GM18517 (cell line): ENCODE measurements at regions not wholly inside any gene's neighbourhood (a gene's known extent, or its start where the extent isn't known, plus 50 kb on each side); places are given as distances from the start of the nearest gene placed in this dataset.
A peak's percentile ranks its signal among the peaks of the same experiment; 100 is the strongest.
"Not testable (repeated sequence)": the region's sequence is repeated elsewhere in the genome, so short reads cannot be mapped to it uniquely, and the experiment has no call there.

ENCODE experiments used
- ATAC-seq: cut with Tn5 transposase; IDR thresholded peaks from one replicate; pipeline ENCODE4 v1.9.1; 2021; ENCODE audit warnings: mild to moderate bottlenecking, moderate library complexity; ENCODE audit not compliant: unreplicated experiment

DNA sequence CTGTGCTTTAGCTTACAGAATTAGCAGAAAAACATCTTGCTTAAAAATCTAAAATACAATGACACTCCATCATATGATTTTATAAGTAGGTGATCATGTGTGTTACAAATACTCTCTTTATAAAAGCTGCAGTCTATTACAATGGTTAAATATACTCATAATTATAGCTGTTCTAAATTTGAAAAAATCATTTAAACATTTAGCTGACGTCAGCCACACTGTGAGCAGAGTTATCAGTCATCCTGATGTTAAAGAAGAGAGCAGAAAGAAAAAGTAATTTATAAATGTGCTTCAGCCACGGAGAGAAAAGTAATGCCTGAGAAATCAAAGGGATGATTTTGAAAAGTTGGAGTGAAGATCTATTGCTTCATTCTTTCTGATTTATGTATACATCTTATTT lies 1325.9 kb upstream of the B3GALT2 start:
- ATAC-seq: no peak

DNA sequence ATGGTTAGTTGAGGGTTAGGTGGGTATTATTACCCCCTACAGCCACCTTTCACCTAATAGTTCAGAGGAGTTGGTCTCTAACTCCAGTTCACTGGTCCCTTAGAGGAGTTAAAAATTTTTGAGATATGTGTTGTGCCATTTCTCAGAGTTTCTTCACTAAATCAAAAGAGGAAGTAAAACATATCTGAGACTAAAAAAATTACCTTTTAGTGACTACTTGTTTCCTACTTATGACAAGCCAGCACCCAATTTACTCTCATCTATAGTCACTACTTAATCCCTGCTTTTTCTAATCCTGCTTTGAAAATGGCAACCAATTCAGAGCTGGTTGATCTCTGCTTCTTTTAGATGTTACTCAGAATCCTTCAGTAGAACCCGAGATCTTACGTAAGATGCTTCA lies 1316.8 kb upstream of the B3GALT2 start:
- peak; percentile 78 for ATAC-seq

GRCh38 chr1:194495434-194495833 lies 1309.0 kb upstream of the B3GALT2 start:
- no peak for ATAC-seq

GRCh38 chr1:194487172-194487571 lies 1300.8 kb upstream of the B3GALT2 start:
- no peak for ATAC-seq

DNA sequence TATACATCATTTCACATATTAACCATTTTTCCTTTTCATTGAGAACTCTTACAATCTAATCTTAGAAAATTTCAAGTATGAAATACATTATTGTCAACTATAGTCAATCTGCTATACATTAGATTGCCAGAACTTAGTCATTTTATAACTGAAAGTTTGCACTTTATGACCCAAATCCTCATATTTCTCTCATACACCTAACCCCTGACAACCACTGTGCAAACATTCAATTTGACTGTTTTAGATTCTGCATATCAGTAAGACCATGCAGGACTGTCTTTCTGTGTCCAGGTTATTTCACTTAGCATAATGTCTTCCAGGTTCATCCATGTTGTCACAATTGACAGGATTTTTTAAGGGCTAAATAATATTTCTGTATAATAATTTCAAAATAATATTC lies 1299.0 kb upstream of the B3GALT2 start:
- no peak for ATAC-seq

GRCh38 chr1:194478731-194479130 lies 1292.3 kb upstream of the B3GALT2 start:
- no peak for ATAC-seq

DNA sequence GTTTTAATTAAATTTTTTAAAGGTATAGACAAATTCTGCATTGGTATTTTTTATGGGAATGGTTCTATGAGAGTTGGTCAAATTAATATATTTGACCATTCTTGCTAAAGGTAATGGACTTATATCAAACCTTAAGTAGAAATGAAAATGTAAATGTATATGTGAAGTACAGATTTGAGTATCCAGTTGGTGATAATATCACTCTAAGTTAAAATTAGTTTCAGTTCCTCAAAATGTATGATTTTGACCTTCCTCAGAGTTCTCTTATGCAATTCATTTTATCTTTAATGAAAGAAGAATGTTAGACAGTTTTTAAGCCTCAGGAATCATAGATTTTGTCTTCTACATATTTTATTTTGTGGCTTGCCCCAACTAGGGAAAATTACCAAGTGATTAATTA lies 1291.5 kb upstream of the B3GALT2 start:
- peak; percentile 97 for ATAC-seq

DNA sequence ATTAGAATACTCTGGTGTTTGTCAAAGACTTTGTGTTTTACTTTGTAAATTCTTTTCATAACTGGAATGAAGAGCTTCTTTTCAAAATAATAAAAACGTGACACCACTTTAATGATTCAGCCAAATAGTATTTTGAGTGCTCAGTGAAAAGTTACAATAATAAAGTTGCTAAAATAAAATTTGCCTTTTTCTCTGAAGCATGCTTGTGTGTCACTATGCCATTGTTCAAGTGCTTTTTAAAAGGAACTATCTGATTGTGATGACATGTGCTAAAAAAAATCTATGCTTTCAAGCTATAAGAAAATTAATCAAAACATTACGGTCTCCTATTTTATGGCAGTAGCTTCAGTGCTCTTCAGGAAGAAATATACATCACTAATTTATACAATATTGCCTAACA lies 1290.5 kb upstream of the B3GALT2 start:
- ATAC-seq: no peak

DNA sequence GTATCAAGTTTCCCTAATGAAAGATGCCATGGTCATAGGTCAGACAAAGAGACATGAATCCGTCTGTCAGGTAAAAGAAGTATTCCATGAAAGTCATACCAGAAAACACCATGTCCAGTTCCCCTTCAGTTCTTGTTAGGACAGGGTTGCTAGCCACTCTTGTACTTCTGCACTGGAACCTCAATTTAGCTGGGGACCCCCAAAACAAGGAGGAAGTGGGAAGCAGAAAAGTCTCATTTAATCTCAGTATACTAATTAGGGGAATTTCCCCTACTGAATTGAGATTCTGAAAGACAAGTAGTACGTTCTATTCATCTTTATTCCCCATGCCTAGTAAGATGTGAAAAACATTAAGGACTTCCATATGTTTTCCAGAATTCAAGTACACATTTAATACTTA lies 1289.9 kb upstream of the B3GALT2 start:
- no peak for ATAC-seq

DNA sequence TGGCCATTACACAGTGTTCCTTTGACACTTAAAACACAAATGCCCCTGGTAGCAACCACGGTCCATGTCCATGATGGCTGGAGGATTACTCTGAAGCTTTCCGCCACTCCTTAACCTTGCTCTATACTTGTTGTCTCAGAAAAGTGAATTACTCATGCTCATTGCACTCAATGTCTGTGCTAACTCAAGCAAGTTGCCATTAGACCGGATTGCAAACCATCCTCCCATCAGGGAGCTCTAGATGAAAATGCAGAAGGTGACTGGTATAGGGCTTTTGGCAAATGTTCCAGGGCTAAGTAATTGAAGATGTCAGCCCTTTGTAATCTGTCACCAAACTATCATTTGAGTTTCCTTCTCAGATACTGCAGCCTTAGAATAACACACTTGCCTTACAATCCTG lies 1288.3 kb upstream of the B3GALT2 start:
- no peak for ATAC-seq

- no peak for ATAC-seq
Measured at GRCh38 chr1:194473766-194474165, 1287.4 kb upstream of the B3GALT2 start.

DNA sequence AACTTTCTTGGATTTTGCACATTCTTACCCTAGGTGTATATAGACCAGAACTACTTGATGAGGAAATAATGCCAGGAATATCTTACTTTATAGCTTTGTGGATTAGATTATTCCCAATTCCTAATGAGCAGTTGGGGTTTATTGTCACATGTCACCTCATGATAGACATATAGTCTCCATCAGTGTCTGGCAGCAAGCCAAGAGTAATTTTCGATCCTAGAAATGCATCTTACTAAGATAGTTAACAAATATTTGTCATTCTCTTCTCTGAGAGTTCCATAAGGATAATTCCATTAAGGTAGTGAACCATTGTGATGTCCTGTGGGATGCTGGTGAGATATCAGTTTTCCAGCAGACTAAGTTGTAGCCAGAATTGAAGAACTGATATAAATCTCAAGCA lies 1282.9 kb upstream of the B3GALT2 start:
- no peak for ATAC-seq

DNA sequence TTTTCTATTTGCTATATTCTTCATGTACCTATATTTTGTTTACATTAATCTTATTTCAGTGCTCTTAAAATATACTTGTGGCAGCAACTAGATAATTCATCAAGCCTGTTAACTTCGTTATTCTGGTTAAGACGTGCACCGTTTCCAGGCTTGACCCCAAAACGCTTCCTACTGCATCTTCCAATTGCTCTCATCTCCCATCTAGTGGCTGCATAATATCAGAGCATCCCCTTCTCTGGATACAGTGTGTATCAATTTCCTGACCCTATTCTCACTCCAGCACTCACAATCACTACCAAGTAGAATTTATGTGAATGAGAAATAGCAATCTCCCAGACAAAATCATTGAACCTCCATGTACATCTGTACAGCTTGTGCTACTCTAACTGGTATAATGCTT lies 1280.3 kb upstream of the B3GALT2 start:
- ATAC-seq: no peak

GRCh38 chr1:194447636-194448035 lies 1261.2 kb upstream of the B3GALT2 start:
- no peak for ATAC-seq

DNA sequence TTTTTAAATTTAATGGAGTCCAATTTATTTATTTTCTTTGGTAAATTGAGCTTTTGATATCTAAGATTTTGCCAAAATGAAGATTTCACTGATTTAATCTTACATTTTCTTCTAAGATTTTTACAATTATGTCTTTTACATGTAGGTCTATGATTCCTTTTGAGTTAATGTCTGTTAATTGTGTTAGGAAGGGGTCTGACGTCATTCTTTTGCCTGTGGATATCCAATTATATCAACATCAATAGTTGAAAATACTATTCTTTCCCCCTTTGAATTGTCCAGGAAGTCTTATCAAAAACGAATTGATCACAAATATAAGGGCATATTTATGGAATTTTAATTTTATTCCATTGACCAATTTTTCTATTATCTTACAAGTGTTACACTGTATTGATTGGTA lies 1258.8 kb upstream of the B3GALT2 start:
- no peak for ATAC-seq

GRCh38 chr1:194442901-194443575 lies 1256.6 kb upstream of the B3GALT2 start:
- ATAC-seq: no peak

GRCh38 chr1:194437135-194437534 lies 1250.7 kb upstream of the B3GALT2 start:
- ATAC-seq: no peak

- no peak for ATAC-seq
Measured at GRCh38 chr1:194431121-194431520, 1244.7 kb upstream of the B3GALT2 start.

DNA sequence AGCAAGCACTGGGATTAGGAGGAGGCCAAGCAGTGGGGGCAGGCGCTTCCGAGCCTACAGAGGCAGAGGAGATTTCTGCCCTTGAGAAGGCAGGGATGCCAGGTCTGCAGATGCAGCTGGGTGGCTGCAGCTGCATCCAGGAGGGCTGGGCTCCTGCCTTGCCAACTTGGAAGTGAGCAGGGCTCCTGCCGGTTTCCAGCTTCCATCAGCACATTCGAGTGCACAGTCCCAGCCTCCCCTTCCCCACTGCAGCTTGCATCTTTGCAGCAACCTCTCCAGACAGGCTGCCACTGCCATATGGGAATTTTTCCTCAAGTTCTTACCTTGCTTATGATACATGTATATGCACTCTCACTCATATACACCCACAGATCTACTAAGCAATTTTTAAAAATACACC lies 1234.3 kb upstream of the B3GALT2 start:
- ATAC-seq: no peak

DNA sequence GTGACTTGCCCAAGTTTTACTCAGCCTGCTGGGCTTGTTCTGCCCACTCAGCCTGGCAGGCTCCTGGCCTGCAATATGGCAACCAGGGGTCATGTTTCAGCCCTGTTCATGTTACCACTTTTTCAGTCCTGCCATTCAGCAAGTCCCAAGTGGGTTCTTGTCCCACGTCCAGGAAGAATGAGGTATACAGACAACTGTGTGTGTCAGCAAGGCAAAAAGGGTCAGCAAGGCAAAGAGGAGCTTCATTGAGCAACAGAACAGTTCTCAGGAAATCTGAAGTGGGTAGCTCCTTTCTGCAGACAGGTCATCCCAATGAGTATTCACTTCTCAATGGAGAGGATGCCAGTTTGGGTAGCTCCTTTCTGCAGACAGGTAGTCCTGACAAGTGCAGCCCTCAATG lies 1233.3 kb upstream of the B3GALT2 start:
- ATAC-seq: no peak

GRCh38 chr1:194410756-194411155 lies 1224.3 kb upstream of the B3GALT2 start:
- no peak for ATAC-seq

DNA sequence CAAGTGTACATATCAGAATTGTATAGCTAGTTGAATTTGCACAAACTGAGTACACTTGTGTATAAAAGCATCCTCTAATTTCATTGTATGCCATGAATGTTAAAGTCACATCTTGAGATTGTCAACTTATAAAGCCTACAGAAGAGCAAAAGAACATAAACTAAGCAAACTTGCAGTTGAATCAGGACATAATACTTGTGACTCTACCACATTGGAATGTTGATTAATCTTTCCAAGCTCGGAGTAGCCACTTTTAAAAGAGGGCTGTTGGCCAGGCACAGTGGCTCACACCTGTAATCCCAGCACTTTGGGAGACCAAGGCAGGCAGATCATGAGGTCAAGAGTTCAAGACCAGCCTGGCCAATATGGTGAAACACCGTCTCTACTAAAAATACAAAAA lies 1220.8 kb upstream of the B3GALT2 start:
- not testable (repeated sequence) for ATAC-seq

GRCh38 chr1:194394676-194395075 lies 1208.3 kb upstream of the B3GALT2 start:
- no peak for ATAC-seq
